ENCODE measurements at regions not wholly inside any gene's neighbourhood (a gene's known extent, or its start where the extent isn't known, plus 50 kb on each side); places are given as distances from the start of the nearest gene placed in this dataset.

DNA sequence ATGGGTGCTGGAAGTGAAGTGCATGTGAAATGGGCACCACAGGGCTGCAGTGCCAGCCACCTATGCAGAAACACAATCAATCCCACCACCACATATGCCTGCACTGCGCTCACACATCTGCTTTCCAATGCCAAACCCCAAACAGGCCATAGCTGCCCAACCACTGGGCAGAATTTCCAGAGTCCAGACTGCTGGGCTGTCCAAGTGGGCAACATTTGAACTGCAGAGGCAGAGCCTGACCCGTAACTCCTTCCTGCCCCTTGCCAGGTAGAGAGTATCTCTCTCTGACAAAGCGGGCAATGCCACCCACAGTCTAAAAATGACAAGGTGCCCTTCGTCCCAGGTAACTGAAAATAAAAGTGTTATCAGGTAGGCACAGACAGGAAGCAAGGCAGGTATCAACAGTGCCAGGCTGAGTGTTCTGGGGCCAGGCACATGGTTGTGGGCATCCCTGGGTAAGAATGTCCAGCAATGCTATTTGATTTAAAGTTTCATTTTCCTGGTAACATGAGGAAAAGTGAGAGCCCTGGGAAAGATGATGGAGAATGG, 79.5 kb downstream of the FOXA2 start:
- DNase-seq = no peak

DNA sequence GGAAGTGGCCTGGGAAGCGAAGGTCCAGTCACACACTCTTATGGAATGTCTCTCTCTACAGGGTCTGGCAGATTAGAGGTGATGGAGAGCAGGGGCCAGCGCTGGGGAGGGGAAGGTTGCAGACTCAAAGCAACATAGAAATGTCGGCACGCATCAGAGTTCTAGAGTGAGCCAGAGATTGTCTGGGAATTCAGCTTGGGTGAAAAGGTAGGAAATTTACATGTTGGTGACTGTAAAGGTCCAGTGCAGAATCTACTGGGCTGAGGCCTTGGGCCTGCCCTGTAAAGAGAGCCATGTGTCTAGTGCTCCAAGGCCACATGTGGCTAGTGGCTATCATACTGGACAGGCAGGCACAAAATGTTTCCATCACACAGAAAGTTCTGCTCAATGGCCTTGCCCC, 80.8 kb downstream of the FOXA2 start:
- DNase-seq = no peak

- DNase-seq = no peak
These were observed 81.6 kb downstream of the FOXA2 start for GRCh38 chr20:22502731-22503191.

GRCh38 chr20:22501566-22502344, 82.6 kb downstream of the FOXA2 start:
- DNase-seq = no peak

DNA sequence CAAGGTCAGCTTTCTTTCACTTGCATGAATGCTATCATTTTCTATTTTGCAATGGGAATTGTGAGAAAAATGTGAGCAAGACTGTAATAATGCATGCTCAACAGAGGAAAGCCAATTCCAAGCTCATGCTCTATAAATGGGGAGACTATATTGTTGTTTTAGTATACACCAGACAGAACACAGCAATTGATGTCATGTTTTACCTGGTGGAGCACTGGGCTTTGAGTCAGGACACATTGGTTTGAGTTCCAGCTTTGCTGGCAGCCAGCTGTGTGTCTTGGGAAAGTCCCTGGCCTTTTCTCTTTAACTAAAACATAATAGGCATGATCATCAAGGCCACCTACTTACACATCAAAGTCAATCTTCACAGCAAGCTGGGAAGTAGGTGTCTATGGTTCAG, 83.3 kb downstream of the FOXA2 start:
- DNase-seq = no peak

DNA sequence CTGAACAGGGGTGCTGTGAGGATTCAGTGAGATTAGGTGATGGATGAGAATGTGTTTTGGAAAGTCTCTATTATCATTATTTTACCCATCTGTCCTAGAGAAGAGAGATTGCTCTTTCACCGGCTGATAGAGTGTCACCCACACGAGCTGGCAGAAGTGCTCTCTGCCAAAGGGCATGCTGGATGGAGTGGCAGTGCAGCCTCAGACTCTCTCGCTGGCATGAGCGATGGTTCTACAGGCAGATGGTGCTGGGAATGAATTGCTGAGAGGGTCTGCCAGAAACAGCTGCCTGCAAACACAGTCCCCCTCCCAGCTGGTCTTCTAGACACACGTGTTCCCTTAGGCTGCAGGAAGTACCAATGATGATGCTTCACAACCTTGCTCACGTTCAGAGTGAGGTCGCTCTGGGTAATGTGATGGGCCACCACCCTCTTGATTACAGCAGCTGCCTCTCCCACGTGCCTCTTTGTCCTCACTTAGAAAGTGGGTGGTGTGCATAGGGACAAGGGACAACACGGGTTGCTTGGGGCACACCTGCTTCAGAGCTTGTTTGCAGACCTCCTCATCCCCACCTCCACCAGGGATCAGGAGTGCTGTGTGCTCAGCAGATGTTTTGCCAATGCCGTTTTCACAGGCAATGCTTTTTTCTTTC, 84.7 kb downstream of the FOXA2 start:
- no peak for DNase-seq

- no peak for DNase-seq
These were observed 87.6 kb downstream of the FOXA2 start for GRCh38 chr20:22496817-22497216.

GRCh38 chr20:22495789-22496188, 88.6 kb downstream of the FOXA2 start:
- no peak for DNase-seq

- DNase-seq = no peak
These were observed 89.2 kb downstream of the FOXA2 start for GRCh38 chr20:22495172-22495571.

DNA sequence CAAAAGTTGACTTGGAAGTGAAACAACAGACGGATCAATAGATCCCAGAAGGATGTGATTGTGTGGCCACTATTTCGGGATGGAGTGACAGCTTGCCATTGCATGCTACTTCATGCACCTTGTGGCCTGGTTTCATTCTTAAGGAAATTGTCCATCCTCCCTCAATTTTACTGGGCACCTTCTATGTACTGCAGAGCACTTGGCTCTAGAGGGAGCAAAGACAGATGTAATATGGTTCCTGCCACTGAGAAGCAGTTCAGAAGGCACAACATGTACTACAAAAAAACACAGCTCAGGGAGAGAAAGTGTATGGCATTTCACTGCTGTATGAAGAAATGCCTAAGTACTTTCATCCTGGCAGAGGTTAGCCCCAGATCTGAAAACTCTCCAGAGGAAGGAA, 91.9 kb downstream of the FOXA2 start:
- DNase-seq = no peak

DNA sequence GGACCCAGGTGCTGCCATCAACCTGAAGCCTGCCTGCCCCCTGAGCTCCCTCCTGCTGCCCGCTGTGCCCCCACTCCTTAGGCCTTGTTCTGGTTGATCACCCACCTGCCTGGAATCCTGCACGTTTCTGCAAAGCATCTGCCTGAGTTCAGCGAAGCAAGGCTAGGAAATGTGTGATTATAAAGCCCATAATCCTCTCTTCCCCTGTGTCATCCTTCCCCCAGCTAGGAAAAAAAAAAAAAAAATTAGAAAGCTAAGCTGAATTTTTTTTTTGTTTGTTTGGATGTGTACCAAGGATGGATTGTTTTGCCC, 93.2 kb downstream of the FOXA2 start:
- DNase-seq = no peak

DNA sequence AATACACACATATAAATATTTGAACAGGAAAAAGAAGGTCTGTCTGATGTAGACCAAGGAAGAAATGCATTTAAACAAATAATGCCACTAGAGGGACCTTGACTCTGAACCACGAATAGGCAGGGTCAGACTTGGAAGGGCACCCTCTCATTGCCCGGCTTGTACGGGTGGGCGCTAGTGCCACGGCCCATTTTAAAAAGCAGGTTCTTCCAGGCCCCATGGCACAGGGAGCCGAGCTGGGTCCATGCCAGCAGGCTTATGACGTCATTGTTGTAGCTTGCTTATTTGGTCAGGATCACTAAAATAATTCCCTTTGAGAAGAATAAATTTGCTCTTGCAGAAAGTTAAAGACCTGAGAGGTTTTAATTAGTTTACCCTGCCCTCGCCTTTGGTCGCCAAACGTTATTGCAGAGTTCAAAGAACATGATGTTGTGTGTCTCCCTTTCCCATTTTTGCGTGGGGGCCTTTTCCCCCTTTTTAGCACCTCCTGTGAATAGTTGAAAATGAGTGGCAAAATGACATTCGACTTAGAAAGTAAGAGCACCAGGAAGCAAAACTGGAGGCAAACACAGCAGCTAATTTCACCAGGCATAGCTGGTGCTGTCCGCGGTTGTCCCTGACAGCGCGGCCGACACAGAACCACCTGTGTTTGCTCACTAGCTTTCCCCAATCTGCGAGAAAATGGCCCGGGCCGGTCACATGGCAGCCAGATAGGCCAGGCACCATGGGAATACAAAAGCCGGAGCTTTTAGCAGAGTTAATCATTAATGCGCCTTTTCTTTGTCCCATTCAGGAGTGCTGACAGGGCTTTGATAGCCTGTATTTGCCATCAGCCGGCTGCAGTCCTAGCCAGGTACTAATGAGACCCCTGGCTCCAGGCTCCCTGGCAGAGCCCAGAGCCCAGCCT, 93.8 kb downstream of the FOXA2 start:
- DNase-seq = no peak

DNA sequence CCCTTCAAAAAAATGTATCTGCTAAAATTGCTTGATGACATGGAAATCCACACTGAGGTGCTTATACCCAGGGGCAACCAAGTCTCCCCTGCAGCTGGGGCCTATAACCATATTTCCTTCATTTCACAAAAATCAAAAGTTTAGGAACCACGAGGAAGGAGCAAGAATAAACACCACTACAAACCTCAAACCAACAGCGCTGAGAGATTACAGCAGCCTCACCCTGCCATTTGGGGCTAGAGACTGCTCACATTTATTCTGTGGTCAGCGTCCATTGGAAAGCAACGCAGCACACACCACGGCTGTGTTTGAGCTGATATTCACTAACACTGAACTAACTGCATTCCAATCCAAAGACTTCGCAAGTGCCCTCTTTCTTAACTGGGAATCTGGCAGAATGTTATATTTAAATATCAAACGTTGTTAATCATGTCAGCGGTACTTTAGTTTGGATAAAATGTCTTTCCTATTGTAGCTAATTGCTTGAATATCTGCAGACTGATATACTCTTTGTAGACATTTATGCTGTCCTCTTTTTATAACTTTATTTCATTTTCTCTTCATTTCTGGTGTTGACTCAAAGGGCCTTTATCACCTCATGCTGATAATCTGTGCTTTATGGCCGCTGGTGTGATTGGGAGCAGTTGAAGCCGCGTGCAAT, 94.6 kb downstream of the FOXA2 start:
- DNase-seq = no peak

- no peak for DNase-seq
These were observed 104.0 kb downstream of the FOXA2 start for GRCh38 chr20:22480336-22480735.

DNA sequence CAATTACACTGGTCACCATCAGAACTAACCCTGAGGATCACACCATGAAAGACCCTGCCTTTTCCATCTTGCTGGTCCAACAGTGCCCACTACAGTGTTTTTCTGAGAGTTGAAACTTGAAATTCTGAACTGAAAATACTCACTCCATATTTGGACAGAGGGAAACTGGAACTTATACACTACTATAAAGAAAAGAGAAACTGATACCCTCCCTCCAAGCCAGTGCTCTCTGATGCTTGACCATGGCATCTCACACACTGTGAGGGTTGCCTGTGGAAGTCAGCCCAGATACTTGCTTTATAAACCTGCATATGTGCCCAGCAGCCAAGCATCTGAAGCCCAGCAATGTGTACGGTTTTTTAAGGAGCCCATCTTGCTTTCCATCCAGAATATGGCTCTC, 108.7 kb downstream of the FOXA2 start:
- no peak for DNase-seq

DNA sequence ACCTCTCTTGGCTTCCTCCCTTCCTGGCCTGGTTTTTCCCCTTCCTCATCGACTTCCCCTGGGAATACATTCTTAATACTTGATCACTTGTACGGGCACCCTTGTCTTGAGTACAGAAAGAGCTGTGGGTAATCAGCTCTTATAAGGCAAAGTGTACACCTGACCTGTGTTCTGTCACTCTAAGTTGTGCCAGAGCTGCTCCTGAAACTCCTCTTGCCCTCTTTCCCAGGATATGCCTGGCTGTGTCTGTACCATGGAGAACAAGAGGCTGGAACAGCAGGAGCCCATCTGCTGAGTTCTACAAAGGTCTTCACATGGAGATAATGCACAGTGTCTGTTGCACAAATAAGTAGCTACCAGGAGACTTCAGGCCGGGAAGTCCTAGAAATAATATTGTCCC, 110.1 kb downstream of the FOXA2 start:
- no peak for DNase-seq

DNA sequence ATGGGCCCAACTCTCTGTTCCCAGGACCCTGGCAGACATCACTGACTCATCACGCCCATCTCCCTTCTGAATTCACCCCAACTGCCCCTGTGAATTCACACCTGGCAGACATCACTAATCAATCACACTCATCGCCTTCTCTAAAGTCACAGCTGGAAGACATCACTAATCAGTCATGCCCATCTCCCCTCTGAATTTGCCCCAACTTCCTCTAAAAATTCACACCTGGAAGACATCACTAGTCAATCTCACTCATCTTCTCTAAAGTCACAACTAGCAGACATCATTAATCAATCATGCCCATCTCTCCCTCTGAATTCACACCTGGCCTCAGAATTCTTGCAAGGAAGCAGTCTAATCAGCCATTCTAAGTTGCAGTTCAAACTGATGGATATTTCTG, 111.1 kb downstream of the FOXA2 start:
- DNase-seq = no peak

- DNase-seq = no peak
These were observed 111.8 kb downstream of the FOXA2 start for GRCh38 chr20:22472447-22473100.

DNA sequence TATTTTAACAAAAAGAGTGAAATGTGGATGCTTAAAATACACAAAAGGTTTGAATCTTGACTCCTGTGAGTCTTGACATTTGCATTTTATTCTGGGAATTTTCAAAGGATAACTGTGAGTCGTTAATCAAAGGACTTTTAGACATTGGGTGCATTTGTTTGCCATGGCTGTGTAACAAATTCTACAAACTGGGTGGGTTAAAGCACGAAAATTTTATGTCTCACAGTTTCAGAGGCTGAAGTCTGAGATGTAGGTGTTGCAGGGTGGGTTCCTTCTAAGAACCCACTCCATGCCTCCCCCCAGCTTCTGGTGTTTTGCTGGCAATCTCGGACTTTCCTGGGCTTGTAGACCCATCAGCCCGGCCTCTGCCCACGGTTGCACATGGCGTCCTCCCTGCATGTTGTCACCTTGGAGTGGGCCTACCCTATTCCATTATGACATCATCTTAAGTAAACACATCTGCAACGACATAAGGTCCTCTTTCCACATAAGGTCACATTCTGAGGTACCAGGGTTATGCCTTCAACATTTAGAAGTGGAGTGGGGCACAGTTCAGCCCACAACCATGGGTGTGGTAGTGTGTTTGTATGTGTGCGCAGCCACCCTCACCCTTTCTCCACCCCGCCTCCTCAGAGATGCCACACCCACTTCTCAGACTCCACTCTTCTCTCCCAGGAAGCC, 113.1 kb downstream of the FOXA2 start:
- DNase-seq = no peak

GRCh38 chr20:22470620-22471026, 113.7 kb downstream of the FOXA2 start:
- DNase-seq = no peak

- no peak for DNase-seq
These were observed 117.8 kb downstream of the FOXA2 start for GRCh38 chr20:22466447-22467171.
